HG02642 (cell line): ENCODE measurements at regions not wholly inside any gene's neighbourhood (a gene's known extent, or its start where the extent isn't known, plus 50 kb on each side); places are given as distances from the start of the nearest gene placed in this dataset.
"Not testable (repeated sequence)": the region's sequence is repeated elsewhere in the genome, so short reads cannot be mapped to it uniquely, and the experiment has no call there.

Experiments used
- ATAC-seq: cut with Tn5 transposase; IDR thresholded peaks from one replicate; pipeline ENCODE4 v1.9.1; 2021; ENCODE audit warnings: mild to moderate bottlenecking; ENCODE audit not compliant: unreplicated experiment, poor library complexity

DNA sequence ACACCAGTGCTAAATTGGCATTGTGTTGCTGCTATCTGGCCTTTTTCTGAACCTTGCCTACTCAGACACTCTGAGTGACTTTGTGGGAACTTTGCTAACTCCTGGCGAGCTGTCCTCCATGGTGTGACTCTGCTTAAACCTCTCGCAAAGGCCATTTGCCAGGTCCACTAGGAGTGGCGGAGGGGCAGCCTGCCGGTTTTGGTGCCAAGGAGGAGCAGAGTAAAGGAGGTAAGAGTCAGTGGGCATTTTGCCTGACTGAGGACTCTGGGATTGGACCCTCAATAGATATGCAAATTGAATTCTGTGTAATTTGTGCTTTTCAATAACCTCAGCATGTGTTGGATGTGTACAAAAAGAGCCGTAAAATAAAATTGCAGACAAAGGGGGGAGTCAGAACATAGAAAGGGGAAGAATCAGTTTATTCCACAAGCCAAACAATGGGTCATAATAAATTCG is 386.6 kb upstream of the NFIA start:
- no peak for ATAC-seq

DNA sequence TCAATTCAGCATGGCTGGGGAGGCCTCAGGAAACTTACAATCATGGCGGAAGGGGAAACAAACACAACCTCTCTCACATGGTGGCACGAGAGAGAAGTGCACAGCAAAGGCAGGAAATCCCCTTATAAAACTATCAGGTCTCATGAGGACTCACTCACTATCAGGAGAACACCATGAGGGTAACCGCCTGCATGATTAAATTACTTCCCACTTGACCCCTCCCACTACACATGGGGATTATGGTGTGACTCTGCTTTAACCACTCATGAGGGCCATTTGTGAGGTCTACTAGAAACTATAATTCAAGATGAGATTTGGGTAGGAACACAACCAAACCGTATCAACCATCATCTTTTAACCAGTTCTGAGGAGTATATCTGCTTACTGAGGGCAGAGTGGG is 387.4 kb upstream of the NFIA start:
- no peak for ATAC-seq

DNA sequence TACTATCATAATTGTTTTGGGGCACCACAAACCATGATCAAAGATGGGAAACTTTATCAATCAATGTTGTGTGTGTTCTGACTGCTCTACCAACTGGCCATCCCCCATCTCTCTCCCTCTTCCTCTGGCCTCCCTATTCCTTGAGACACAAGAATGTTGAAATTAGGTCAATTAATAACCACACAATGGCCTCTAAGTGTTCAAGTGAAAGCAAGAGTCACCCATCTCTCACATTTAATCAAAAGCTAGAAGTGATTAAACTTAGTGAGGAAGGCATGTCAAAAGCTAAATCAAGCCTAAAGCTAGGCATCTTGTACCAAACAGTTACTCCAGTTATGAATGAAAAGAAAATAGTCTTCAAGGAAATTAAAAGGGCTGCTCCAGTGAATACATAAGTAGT is 390.3 kb upstream of the NFIA start:
- no peak for ATAC-seq

DNA sequence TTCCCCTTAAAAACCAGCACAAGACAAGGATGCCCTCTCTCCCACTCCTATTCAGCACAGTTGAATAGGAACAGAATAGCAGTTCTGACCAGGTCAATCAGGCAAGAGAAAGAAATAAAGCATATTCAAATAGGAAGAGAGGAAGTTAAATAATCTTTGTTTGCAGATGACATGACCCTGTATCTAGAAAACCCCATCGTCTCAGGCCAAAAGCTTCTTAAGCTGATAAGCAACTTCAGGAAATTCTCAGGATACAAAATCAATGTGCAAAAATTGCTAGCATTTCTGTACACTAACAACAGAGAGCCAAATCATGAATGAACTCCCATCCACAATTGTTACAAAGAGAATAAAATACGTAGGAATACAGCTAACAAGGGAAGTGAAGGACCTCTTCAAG is 394.1 kb upstream of the NFIA start:
- ATAC-seq: not testable (repeated sequence)

DNA sequence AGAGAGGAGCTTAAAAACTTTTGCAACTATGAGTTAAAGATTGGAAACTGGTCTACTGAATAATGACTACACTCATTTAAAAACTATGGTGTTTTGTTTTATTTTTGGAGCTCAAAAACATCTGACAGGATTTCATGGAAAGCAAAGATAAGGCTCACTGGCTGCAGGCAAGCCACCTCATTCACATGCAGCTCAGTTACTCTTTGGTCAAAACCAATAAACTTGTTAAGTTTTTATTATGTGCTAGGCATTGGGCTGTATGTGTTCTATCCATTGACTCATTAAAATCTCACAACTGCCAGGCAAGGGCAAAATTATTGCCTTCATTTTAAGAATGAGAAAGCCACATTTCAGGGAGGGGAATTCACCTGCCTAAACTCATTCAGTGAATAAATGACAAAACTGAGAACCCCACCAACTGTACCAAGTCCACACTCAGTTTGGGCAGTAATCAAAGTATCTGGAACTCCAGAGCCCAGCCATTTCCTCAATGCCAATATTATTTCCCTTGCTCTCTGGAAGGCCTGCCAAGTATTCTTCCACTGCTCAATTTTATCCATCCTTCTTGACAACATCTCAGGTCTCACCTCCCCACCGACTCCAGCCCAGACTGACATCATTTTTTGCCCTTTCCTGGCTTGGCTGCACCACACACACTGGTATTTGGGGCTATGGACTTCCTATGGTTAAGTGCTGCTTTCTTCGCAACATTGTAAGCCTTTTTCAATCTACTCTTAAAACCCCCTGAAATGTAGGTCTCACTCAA is 401.1 kb upstream of the NFIA start:
- no peak for ATAC-seq

DNA sequence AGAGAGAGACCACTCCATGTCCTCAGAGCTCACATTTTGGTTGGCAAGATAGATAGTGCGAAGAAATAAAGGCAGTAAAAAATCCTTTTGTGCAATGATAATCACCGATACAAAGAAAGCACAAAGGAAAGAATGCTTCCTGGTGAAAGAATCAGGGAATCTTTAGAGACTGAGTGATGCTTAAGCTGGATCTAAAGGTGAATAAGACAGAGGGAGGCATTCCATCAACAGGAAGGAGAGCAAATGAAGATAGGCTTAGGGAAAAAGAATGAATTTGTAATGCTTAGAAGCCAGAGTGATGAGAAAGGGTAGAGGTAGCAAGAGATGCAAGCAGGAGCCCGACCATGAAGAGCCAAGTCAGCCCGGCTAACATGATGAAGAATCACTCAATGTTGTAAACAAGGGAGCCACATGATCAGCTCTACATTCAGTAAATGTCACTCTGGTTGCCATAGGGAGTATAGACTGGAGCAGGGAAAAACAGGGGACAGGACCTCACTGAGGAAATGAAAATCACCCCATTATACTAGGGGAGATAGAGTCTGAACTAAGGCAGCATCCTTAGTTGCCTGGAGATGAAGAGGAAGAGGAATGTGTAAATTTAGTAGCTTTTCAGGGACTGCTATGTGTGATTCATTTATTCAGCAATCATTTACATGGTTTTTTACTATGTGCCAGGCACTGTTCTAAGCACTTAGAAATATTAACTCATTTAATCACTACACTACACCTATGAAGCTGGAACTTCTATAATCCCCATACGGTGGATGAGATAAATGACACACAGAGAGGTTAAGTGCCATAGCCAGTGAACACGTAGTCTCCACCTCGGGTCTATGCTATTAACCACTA is 402.6 kb upstream of the NFIA start:
- ATAC-seq: no peak

DNA sequence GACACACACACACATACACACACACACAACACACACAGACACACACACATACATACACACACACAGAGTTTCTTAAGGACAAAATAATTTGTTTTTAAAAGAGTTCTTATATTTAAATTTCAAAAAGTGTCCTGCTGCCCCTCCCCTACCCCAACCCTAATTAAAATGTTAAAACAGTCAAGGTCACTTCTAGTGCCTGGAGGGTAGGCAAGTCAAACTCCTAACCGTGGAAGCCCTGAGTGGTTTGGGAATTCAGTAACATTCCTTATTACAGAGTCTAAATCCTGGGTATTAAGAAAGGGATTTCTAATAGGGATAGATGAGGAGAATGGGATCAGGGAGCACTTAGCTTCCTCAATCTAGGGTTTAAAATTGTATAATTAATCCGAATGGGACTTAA is 403.6 kb upstream of the NFIA start:
- no peak for ATAC-seq

DNA sequence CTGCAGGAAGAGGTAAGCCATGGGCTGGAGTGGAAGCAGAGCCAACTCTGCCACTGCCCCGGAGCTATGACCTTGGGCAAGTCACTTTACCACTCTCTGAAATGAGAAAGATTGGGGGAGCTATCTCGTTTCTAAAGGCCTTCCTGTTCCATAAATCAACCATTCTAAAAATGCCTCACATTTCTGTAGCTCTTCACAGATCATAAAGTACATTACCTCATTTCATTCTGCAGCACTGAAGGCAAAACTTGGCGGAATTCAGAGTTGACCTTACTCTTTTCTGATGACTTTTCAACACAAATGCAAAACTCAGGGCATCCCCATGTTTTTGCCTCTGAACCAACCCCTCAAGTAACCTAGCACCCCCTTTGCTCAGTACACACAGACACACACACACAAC is 404.0 kb upstream of the NFIA start:
- ATAC-seq: no peak

DNA sequence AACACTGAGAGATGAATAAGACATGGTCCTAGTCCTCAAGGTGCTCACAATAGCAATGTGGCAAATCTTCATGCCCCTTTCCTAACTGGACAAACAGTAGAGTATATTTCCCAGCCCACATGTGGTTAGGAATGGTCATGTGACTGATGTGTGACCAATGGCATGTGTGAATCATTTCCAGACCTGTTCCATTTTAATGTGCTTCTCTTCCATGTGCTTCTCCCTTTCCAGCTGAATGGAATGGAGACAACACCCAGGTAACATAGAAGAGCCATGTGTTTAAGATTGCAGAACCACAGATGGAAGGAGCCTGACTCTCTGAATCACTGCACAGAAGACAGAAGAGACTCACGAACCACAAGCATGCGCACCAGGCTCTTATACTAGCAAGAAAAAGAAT is 409.9 kb upstream of the NFIA start:
- no peak for ATAC-seq

DNA sequence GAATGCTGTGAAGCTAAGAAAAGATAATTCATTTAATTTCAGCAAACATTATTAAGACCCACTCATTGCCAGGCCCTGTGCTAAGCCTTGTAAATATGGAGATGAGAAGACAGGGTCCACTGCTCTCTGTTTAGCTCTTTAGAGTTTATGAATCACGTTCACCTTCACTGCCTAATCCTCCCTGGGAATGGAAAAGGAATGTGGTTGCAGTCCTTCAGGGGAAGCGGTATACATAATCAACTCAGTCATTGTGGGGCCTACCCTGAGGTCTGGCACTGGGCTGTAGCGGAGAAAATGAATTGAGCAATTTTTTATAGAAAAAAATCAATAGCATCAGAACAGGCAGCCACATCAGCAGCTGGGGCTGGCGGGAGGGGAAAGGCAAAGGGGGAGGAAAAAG is 412.1 kb upstream of the NFIA start:
- ATAC-seq: no peak

DNA sequence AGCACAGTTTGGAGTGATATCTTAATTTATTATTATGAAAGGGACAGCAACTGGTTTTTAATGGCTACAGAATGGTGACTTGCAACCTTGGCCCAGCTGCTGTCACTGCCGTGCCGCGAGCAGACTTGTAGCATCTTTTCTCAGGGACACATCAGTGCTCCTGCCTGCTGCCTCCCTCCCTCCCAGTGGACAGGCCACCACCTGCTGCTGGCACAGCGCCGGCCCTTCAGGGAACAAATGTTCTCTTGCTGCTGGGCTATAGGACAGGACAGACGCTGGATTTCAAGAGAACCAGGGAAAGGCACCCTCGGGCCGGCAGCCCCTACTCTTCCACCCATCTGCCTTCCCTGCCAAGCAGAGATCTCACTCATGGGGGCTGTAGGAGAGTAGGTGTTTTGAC is 413.8 kb upstream of the NFIA start:
- ATAC-seq: no peak

DNA sequence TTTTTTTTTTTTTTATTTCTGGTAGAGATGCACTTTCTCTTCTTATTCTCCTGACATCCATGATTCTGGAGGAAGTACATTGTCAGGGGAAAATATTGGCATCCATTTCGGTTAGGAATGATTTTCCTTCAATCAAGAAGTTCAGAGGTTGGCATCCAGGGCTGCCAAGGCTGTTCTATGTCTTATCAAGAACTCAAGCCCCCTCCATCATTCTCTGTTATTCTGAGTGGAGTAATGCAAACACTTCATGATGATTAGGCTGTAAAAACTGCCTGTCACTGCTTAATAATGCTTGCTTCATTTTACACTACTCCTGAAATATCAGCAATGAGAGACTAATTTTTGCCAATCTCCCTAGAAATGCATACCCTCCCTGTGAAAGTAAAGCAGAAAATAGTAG is 417.1 kb upstream of the NFIA start:
- no peak for ATAC-seq

DNA sequence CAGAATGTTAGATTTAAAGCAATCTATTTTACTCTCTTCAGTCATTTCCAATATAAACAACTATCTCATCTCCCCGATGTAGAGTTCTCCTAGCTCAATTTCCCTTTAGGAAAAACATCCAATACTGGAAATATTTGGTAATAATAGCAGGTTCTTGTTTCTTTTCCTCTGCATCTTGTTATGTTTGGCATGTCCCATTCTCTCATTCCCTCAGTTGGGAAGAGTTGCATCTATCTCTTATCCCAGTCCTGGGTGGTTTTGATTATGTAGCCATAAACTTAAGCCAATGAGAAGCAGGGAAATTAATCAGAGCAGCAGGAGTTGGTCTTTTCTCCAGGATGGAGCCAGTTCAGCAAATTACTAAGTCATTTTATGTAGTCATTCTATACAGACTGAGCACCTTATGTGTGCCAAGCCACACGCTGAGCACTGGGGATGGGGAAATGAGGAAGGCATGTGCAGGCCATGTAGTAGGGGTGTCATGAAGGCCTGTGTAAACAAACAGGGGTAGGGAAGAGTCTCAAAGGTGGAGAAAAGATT is 418.2 kb upstream of the NFIA start:
- ATAC-seq: no peak

DNA sequence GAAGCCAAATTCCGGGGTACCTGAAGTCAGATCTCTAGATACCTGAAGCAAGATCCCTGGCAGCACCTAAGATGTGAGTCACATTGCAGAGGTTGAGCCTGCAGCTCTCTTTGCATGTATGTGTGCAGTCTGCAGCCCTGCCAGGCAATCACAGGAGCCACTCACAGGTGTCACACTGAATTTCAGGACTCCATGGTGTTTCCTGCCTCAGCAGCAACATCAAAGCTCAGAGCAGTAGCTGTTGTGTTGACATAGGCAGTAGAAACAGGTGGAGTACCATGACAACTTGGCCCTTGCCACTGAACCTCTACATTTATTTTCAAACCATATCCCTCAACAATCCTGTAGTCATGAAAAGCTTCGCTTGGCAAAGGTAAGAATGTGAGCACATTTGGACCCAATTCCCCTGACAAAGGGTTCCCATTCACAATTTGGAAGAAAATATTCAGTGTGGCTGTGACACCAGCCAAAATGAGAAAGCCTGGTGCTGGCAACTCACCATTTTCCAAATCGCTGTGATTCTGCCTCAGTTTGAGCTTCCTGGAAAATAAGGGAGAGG is 419.8 kb upstream of the NFIA start:
- no peak for ATAC-seq

DNA sequence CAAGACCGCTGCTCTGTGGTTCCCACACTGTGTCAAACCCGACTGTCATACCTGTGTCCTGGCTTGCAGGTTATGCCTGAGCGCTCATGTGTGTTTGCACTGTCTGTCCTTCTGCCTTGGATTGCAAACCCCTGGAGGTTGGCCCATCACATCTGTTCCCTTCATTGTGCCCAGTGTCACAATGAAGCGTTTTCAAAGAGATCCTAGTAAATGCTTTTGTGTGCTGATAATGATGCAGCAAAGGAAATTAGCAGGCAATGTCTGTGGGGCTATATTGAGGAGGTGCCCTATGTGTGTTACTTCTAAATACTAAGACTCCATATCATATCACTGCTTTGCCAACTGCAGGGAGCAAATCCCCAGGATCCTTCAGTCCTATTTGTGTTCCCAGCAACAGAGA is 424.4 kb upstream of the NFIA start:
- ATAC-seq: no peak

DNA sequence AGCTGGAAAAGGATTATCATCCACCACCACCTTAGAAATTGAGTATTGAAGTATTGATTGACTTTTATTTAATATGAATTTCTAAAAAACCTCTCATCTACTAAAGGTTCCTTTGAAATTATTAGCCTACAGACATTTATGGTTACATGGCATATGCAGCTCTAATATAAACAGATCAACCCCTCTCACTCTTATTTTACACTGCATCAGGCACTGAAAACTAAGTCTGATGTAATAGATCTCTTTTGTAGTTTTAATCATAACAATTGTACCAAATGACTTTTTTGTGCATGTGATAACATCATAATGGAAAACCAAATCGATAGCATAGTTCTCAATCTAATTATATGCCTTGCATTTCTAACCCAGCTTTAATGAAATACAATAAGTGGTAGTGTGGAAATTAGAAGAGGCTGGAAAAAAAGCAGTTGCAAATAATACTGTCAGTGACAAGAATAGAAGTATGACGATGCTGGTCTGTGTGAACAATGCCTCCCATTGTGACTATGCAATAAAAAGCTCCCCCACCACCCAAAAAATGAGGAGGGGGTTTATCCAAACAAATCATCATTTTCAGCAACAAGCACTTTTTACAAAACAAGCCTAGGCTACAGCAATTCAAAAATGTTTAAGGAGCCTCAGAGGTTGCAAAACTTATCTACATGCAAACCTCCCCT is 426.5 kb upstream of the NFIA start:
- ATAC-seq: no peak

DNA sequence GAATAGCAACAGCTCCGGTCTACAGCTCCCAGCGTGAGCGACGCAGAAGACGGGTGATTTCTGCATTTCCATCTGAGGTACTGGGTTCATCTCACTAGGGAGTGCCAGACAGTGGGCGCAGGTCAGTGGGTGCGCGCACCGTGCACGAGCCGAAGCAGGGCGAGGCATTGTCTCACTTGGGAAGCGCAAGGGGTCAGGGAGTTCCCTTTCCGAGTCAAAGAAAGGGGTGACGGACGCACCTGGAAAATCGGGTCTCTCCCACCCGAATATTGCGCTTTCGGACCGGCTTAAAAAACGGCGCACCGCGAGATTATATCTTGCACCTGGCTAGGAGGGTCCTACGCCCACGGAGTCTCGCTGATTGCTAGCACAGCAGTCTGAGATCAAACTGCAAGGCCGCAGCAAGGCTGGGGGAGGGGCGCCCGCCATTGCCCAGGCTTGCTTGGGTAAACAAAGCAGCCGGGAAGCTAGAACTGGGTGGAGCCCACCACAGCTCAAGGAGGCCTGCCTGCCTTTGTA is 442.3 kb upstream of the NFIA start:
- not testable (repeated sequence) for ATAC-seq

DNA sequence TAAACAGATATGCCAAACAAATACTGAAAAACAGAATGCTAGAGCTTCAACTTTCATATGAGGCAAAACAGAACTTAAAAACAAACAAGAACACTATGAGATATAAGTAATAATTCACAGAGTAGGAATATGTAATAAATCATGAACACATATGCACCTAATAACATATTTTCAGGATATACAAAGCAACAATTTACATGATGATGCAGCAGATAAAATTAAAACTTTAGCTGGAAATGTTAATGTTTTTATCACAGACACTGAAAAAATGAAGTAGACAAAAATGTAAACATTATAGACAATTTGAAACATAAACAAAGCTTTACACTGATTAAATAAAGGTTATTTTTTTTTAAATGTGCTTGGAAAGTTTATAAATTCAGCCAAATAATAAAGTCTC is 443.1 kb upstream of the NFIA start:
- no peak for ATAC-seq

DNA sequence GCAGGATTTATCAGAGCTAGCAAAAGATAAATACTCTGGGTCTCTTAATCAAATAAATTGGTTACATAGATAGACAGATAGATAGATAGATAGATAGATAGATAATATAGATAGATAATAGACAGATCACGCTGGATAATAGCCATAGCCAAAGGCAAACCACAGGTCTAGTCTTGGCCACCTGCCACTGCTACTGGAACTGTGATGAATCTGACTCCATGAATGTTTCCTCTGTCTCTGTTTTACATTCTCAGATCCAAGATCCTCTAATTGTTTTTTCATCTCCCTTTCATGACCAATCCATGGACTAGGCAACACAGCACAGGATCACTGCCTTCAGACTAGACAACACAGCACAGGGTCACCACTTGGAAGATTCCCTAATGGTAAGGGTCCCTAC is 444.7 kb upstream of the NFIA start:
- no peak for ATAC-seq

DNA sequence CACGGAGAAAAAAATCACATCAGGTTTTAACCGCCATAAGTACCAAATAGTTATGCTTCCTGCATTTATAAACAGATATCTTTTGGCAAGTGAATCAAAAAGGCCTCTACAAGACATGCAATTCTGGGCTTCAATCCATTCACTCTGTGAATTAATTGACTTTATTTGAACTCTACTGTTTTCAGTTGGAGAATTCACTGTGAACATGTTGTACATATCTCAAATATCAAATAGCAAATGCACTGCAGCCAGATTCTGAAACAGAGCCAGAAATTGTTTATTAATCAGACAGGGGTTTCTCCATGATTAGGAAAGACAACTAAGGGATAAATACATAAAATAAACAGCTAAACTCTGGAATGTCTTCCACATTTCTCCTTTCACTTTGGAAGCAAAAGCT is 445.4 kb upstream of the NFIA start:
- ATAC-seq: no peak
